Fibroblast of peridontal ligament (primary cell): ENCODE measurements at regions not wholly inside any gene's neighbourhood (a gene's known extent, or its start where the extent isn't known, plus 50 kb on each side); places are given as distances from the start of the nearest gene placed in this dataset.

ENCODE experiments used
- DNase-seq: peaks from one replicate; pipeline ENCODE4 v3.0.0-alpha.2; 2010; ENCODE audit errors: extremely low read depth

DNA sequence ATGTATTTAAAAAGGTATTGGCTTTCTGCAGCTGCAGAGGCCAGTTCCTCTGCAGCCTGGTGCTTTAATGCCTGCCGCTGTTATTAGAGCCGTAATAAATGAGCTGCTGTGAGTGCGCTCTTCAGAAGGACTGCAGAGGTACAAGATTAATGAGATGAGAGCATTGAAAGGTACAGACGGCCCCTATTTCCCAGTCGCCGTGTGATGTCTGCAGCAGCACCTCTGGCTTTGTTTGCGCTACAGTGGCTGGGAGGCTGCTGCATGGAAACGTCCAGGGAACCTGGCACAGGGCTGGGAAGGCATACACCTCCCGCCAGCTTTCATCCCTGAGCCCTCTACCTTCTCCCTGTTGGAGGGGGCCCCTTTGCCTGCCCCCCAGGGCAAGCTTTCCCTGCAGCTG lies 383.8 kb upstream of the ZMIZ1 start:
- no peak for DNase-seq

DNA sequence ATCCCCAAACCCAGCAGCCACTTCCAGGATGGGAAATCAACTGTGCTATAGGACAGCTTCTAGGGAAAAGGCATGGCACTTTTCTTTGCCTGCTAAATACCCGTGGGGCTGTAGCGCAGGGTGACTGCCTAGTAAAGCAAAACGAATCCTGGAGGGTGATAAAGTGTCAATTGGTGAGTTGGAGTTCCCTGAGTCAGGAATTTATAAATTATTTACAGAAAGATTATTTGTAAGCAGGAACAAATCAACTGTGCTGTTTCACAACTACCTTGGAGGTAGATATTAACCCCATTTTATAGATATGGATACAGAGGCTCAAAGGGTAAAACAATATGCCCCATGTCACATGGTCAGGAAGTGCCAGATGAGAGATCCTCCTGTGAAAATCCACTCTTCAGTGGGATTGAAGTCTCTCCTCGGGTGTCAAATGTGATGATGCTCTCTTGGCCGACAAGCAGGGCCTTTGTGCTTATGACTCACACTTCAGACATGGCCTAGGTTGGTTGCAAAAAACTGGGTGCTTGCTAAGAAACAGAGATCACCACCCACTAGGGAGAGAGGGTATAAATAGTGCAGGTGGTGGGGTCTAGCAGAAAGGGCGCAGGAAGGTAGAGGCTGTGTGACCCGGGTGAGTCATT lies 383.2 kb upstream of the ZMIZ1 start:
- peak; percentile 38 for DNase-seq

DNA sequence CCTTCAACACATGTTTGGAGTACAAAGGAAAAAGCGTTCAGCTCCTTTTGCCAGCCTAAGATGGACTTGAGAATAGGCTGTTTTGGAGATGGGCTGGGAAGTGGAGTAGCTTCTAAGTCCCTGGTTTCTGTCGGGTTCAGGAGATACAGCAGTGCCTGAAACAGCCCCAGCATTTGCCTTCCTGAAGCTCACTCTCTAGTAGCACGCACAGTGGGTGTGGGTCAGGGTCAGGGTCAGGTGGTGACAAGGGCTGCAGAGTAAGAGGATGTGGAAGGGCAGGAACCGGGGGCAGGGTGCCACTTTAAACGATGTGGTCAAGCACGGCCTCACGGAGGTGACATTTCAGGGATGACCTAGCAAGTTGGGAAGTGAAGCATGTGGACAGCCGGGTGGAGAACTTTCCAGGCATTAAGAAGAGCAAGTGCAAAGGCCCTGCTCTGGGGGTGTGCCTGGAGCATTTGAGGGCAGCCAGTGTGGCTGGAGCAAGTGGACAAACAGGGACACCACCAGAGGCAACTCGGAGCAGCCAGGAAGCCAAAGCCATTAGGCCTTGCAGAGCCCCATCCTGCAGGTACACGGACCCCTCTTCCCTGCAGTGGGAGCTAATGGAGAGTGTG lies 382.2 kb upstream of the ZMIZ1 start:
- no peak for DNase-seq

DNA sequence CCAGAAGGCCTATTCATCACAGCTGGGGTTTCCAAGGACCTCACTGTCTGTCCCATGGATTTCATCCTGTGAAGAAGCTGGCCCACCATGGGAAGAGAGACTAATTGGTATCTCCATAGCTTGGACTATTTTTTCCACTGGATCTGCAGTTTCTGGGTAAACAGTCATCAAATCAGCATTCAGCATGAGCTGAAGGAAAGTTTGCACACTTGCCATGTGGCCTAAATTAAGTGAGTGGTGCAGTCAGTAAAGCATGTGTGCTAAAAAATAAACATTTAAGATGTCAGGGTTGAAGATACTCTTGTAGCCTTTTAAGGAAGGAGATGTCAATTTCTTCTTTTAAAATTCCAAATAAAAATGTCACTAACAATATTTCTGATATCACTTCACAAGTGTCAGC lies 381.1 kb upstream of the ZMIZ1 start:
- peak; percentile 83 for DNase-seq

DNA sequence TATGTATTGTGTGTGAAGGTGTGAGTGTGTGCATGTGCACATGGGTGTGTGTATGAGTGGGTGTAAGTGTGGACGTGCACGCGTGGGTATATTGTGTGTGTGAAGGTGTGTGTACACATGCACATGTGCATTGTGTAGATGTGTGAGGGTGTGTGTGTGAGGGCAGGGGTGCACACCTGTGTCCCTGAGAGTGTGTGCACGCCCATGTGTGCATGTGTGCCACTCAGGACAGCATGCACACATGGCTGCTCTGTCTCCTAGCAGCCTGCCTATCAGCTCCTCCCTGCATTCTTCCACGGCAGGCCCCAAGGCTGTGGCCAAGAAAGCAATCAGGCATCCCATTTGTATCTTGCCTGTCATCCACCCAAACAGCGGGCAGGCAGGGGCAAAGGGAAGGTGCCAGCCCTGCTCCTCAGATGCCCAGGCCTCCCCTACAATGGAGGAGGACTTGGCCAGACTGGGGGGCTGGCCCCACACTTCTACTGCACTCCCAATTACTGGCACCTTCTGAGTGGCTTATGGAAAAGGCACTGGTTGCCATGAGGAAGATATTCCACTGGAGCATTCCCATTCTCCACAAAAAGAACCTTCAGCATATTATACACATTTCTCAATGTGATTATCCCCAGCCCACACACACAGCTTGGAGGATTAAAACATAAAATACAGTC lies 380.4 kb upstream of the ZMIZ1 start:
- peak; percentile 17 for DNase-seq

DNA sequence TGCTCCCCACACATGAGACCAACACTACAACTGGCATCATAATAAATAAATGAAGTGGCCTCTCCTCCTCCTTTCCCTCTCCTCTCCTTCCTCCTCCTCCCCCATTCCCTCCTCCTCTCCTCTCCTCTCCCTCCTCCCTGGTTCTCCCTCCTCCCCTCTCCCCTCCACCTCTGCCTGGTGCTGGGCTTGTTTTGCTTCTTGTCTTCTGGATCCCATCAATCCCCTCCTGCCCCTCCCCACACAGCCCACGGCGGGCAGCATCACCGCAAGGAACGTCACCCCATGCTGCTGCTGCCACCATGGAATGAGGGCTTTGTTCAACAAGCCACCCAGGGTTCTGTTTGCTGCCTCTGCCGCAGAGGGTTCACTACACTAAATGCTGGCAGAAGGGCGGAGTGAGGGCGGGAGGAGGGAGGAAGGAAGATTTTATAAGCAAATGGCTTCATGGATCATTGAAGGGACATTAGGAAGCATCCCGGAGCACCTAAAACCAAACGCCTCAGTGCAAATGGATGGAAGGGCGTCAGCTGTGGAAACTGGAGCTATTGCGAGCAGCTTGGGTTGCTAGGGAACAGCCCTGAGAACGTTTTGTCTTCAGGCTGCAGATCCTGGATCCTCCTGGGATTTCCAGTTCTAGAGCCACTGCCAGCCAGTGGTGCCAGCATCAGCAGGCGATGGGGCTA lies 379.7 kb upstream of the ZMIZ1 start:
- DNase-seq = peak; percentile 75

DNA sequence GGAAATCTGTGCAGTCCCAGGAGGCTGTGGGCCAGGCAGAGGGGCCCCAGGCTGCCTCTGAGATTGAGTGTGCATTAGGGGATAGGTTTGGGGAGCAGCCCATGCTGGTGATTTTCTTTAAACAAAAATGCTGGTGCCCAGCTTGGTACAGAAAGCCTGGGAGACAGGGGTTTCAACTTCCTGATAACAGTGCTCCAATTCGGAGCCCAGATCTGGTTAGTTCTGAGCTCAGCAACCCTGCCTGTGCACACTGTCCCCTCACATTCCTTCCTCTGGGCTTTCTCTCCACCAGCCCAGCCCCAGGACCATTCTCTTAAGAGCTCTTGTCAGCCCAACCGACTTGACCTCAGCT lies 379.2 kb upstream of the ZMIZ1 start:
- no peak for DNase-seq

DNA sequence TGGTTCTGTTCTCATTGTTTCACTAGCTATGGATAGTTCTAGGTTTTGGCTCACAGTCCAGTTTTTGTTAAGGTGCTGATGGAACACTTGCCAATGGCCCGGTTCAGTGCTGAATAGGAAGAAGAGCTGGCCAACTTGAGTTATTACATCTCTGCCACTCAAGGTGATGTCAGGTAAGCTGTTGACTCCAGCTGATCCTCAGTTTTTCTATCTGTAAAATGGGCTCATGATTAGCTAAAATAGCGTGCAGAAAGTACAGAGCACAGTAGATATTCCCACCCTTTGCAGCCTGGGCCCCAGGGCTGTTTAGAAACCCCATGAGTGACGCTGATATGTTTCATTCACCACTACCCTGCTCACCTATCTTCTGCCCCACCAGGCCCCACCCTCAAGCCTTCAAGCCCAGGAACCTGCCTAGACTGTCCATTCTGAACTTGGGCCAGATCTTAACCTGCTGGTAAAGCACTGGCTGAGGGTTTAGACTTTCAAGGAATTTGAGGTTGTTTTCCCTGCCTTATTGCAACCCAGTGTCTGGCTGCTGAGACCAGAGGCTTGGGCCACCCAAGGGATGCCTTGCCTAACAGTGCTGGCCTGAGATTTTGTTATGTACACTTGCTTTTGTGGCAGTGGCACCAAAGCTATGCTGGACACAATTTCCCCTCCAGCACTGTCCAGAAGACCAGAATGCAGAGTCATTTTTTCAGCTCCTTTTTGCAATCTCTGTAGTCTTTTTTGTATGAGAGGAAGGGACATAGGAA lies 378.2 kb upstream of the ZMIZ1 start:
- no peak for DNase-seq

DNA sequence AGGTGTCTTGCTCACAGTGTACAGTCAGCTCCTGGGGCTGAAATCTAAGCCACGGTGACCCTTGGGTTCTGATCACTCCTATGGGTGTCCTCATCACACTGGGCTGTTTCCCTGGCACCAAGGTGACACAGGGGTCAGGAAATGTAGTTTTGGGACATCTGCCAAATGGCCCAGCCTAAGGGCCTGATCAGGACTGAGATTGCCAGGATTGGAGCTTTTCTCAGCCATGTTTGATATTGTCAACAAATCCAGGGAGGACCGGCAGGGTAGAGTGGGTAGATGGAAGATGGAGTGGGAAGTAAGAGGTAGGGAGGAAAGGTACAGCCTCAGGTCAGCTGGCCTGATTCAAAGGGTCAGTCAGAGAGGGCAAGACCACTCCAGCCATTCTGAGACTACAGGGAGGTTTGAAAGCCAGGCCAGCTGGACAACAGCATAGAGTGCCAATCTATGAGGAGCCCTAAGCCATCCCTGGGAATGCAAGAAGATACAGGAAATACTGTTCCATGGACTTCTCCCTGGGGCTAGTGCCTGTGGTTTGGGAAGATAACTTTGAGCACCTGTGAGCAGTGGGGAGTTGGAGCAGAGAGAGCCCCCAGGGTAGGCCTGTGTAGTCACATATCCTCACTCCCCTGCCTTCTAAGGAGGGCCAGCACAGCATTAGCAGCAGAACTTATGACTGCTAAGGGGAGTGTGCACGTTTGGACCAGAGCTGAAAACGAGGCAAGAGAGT lies 377.3 kb upstream of the ZMIZ1 start:
- DNase-seq = no peak

DNA sequence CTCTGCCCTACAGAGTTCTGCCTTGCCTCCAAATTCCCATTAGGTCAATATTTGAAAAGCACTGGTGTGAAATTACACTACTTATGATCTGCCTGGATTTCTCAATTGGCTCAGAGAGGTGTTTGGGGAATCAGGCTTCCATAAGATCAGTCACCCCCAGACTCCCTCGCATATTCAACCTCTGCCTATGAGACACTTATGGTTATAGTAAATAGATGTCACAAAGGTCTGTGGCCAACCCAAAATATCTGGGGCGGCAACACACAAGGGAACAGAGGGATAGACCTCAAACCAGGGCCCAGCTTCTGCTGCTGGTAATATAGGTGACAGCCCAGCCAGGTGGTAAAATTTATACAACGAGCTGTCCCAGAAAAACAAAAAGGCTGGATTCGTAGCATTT lies 376.7 kb upstream of the ZMIZ1 start:
- no peak for DNase-seq

DNA sequence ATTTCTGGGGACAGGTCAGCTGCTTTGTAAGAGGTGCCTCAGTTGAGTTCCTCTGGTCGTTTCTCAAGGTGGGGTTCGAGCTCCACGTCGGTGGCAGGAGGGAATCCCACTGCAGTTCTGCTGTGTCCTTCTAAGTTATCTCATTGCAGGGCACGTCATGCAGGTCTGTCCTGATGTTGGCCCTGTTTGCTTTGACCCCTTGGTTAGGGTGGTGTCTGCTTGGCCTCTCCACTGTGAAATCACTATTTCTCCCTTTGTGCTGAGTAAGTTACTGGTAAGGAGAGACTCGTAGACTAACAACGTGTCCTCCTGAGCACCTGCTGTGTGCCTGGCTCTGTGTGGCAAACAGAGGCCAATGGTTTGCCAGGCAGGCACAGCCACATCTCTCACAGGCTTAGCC lies 372.9 kb upstream of the ZMIZ1 start:
- no peak for DNase-seq

DNA sequence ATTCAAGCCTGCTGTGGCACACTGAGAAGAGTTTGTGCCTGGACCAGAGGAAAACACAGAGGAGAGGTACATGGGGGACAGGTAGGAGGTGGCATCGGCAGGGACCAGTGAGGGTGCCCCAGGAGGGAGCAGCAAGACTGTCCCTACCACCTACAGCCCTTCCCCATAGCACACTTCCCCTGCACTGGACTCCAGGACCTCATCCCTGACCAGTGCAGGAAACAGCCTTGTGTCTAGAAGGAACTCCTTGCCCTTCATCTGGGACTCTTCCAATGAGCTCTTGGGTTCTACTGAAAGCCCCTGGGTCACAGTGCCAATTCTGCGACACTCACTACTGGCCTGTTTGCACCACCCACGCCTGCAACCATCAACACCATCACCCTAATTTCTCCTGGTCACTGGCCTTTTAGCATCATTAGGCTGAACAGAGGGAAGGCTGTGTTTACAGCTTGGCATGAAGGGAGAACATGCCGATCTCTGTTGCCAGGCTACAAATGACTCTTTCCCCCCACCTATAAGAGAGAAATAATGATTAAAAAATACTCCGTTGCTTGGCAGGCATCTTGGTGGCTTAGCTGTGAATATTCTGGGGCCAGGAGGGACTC lies 371.9 kb upstream of the ZMIZ1 start:
- DNase-seq = no peak

DNA sequence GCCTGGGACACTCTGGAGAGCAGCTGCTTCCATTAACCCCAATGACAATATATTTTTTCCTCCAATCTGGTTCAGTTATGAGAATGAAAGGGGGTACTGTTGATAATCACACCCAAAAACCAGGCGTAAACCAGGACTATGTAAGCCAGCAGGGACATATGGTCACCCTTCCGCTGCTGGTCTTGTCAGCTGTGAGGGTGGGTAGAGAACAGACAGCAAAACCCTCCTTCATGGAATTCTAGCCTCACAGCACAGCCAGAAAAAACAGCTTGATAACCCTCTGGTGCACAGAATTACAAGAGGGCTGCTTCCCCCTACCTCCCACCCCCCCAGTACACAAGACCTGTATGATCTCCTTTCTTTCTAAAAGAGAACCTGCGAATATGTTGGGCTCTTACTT lies 368.8 kb upstream of the ZMIZ1 start:
- DNase-seq = no peak

DNA sequence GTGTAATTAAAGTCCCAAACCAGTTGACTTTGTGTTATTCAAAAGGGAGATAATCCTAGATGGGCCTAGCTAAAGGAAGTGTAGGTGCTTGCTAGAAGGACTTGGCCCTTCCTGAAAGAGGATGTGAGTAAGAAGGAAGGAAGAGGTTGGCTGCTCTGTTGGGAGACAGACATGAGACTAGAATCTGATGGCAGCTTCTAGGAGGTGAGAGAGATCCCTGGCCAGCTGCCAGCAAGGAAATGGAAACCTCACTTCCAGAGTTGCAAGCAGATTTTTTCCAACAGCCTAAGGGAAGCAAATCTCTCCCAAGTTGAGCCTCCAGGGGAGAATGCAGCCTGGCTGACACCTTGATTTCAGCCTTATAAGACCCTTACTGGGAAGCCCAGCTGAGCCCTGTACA lies 368.4 kb upstream of the ZMIZ1 start:
- DNase-seq = peak; percentile 17

DNA sequence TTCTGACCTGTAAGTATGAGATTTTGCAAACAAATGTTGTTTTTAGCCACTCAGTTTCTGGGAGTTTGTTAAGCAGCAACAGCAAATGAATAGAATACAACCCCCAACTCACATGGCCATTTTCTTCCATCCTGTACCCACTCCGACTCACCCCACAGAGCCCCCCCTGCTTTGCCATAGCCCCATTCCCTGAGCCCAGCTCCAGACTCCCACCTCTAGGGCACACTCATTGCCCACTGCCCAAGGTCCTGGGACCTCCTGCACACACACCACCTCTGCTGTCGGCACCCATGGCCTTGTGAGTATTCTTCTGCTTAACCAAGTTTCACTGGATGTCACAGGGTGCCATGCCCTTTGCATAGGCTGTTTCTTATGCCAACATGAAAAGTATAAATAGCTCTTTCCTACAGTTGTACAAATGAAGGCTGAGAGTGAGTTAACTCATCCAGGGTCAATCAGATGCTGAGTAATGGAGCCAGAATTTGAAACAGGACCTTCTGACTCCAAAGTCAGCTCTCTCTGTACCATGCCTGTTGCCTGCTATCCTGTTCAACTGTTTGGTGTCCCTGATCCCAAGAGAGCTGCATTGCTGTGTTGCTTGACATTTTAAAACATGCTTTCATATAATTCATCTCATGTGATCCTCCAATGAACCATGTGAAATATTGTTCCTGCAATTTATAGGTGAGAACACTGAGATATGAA lies 367.8 kb upstream of the ZMIZ1 start:
- peak; percentile 25 for DNase-seq

DNA sequence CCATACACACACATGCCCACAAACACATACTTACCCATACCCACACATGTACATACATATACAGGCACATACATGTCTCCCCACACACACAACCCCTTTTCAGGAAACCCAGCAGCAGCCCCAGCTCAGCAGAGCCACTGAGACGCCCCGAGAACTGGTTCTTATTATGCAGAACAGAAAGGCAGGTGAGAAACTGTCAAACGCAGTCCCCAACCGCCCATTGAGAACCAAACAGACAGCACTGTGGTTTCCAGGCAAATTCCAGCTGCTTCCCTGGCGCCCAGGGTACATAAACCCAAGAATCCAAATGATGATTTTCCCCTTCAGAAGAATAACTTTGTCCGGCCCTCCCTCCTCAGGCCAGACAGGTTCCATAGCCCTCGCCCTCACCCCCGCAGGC lies 366.6 kb upstream of the ZMIZ1 start:
- no peak for DNase-seq

DNA sequence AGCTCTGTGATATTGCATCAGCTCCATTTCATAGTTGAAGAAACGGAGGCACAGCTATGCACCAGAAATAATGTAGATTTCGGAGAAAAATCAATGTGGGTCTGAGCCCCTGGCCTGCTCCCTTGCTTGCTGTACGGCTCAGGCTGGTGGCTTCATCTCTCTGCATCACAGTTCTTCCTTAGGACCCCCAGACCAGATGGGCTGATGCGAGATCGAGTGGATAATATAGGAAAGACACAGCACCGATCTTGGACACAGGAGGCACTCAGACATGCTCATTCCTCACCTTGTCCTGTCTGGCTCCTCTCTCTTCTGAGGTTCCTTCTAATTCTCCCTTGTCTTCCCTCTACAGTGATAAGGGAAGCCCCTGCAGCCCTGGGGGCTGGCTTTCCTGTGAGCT lies 365.9 kb upstream of the ZMIZ1 start:
- no peak for DNase-seq

DNA sequence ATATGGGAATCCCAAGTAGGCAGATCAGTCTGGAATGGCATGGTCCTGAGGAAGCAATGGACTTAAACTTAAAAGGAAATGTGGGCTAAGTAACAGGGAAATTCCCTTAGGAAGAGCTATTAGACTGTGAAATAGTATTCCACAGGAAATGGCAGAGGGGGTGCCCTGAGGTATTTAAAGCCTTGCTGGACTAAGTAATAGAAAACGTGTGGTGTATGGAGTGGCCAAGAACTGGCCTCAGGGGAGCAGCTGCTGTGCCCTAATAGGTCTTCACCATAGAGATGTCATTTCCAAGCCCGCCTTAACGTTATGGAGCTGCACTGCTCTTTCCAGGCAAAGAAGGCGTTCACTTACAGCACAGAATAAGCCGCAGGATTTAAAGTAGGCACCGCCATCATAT lies 365.2 kb upstream of the ZMIZ1 start:
- DNase-seq = peak; percentile 16

DNA sequence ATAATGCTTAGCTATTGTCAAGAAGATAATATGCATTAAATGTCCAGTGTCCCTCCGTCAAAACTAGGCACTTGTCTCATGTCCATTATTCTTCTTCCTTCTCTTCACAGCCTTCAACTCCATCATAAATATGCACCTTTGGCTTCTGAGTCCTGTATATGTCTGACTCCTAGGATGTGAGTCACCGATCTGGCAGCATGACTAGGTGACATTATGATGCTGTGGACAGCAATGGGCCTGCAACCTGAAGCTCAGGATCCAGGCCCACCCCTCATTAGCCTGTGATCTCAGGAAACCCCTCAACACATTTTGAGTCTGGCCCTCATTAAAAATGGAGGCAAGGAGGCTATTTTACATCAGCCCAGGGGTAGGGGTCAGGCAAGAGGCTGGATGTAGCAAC lies 362.5 kb upstream of the ZMIZ1 start:
- no peak for DNase-seq

DNA sequence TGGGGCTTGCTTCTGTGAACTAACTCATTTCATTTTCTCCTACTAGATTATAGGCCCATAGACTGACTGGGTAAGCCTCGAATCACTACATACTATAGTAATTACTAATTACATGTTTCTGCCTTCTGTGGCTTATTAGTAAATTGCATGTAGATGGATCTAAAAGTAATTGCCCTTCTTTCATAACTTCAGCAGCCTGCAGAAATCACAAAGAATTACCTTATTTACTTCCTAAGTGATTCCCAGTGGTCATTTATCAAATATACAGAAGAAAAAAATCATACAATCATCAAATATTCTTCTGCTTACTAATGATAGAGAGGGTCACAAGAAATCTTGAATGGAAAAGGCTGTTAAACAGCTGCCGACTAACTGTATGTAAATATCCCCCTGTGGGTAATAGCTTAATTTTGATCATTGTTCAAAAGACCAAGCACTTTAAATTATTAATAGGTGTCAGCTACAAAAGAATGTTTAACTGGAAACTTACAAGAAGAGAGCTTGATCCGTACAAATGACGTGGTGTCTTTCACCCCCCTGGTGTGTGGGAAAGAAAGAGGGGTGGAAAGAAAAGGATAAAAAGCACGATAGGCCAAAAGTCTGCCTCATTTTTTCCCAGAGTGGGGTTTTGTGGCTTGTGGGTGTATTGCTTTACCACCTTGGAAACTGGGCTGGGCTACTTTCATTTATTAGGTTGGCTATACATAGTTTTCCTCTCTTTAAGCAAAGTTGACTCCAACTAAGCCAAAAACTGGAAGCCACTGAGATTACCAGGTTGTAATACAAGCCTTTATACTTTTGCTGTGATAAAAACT lies 361.8 kb upstream of the ZMIZ1 start:
- DNase-seq = no peak
